ENCODE measurements at regions not wholly inside any gene's neighbourhood (a gene's known extent, or its start where the extent isn't known, plus 50 kb on each side); places are given as distances from the start of the nearest gene placed in this dataset.

DNA sequence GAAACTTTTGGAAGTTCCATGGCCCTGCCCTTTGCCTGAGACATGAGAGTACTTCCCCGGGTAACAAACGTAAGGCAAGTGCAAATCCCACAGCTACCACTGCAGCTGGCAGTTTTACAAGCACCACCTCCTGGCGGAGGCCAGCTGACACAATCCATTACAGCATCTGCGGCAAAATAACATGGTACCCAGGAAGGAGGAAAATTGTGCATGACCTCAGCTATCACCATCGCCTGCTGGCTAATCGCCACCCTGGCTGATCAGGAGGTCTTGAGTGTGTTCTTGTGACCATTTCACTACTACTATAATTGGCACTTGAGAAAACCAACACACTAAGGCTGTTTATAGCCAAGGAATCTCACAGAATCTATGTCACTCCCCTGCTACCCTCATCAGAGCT, 71.7 kb upstream of the SERPINE2 start:
- TF ChIP-seq, protein P1, sequence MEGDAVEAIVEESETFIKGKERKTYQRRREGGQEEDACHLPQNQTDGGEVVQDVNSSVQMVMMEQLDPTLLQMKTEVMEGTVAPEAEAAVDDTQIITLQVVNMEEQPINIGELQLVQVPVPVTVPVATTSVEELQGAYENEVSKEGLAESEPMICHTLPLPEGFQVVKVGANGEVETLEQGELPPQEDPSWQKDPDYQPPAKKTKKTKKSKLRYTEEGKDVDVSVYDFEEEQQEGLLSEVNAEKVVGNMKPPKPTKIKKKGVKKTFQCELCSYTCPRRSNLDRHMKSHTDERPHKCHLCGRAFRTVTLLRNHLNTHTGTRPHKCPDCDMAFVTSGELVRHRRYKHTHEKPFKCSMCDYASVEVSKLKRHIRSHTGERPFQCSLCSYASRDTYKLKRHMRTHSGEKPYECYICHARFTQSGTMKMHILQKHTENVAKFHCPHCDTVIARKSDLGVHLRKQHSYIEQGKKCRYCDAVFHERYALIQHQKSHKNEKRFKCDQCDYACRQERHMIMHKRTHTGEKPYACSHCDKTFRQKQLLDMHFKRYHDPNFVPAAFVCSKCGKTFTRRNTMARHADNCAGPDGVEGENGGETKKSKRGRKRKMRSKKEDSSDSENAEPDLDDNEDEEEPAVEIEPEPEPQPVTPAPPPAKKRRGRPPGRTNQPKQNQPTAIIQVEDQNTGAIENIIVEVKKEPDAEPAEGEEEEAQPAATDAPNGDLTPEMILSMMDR (IDR thresholded peaks at IDR 0.05): no peak
- TF ChIP-seq POLR2A (IDR thresholded peaks at IDR 0.05): no peak
- 44% methylated on average over 2 of the region's 6 CpGs for WGBS (ENCODE audit: insufficient coverage, low coverage, low lambda C conversion rate, missing lambda C conversion rate)
- Histone ChIP-seq H3K4me3 (no peak overlapping the region), H3K27ac (no peak overlapping the region), H3K36me3 (no peaks in the 10 kb centered on the region), H3K9me3 (no peaks in the 10 kb centered on the region), H3K27me3 (no peaks in the 10 kb centered on the region), H3K4me1 (no peaks in the 10 kb centered on the region)
- ATAC-seq: no peak
- intact Hi-C loops (cut with DNase I): no loop called here
- DNase-seq: no peak

DNA sequence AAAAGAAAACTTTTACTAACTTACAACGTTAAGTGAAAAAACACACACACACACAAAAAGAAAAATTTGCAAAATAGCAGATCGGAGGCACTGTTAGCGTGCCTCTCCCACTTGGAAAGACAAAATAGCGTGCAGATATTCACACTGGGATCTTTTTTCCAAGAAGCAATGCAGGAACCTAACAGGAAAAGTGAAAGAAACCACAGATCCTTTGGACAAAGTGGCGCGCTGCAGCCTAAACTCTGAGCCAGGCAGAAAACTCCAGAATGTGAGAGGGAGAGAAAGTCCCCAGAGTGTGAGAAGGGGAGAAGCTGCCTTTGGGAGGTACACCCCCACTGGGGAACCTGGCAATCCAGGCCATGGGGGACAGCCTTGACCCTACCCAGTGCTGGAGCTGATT, 70.7 kb upstream of the SERPINE2 start:
- H3K36me3 ChIP-seq: no peaks in the 10 kb centered on the region
- no peak for ATAC-seq
- 57% methylated on average over 6 of the region's 6 CpGs for WGBS (ENCODE audit: insufficient coverage, low coverage, low lambda C conversion rate, missing lambda C conversion rate)
- no peaks in the 10 kb centered on the region for H3K27me3 ChIP-seq
- H3K4me3 ChIP-seq: no peak overlapping the region
- intact Hi-C loops (cut with DNase I): no loop called here
- H3K9me3 ChIP-seq: no peaks in the 10 kb centered on the region
- no peaks in the 10 kb centered on the region for H3K4me1 ChIP-seq
- TF ChIP-seq, protein P1 (IDR thresholded peaks at IDR 0.05): no peak
- no peak for TF ChIP-seq POLR2A (IDR thresholded peaks at IDR 0.05)
- no peak overlapping the region for H3K27ac ChIP-seq
- DNase-seq: no peak

DNA sequence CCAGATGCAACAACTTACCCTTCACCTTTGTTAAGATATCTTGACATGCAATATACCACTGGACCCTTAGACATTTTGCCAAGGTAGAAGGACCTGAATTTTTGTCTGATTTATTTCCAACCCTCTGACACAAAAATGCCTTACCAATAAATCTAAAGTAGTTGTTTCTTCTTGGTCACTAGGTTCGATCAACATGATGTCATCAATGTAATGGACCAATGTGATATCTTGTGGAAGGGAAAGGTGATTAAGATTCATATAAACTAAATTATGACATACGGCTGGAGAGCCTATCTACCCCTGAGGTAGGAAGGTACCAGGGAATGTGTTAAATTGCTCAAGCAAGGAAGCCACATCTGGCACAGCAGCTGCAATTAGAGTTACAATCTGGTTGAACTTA, 67.7 kb upstream of the SERPINE2 start:
- Histone ChIP-seq H3K4me1 (no peaks in the 10 kb centered on the region), H3K9me3 (no peaks in the 10 kb centered on the region), H3K27ac (no peak overlapping the region), H3K36me3 (no peaks in the 10 kb centered on the region), H3K4me3 (no peak overlapping the region), H3K27me3 (no peaks in the 10 kb centered on the region)
- intact Hi-C loops (cut with DNase I): no loop called here
- ATAC-seq: no peak
- no peak for TF ChIP-seq POLR2A (IDR thresholded peaks at IDR 0.05)
- TF ChIP-seq, protein P1 (IDR thresholded peaks at IDR 0.05): no peak
- no peak for DNase-seq
- WGBS (ENCODE audit: insufficient coverage, low coverage, low lambda C conversion rate, missing lambda C conversion rate): 80% methylated on average over 2 of the region's 2 CpGs

DNA sequence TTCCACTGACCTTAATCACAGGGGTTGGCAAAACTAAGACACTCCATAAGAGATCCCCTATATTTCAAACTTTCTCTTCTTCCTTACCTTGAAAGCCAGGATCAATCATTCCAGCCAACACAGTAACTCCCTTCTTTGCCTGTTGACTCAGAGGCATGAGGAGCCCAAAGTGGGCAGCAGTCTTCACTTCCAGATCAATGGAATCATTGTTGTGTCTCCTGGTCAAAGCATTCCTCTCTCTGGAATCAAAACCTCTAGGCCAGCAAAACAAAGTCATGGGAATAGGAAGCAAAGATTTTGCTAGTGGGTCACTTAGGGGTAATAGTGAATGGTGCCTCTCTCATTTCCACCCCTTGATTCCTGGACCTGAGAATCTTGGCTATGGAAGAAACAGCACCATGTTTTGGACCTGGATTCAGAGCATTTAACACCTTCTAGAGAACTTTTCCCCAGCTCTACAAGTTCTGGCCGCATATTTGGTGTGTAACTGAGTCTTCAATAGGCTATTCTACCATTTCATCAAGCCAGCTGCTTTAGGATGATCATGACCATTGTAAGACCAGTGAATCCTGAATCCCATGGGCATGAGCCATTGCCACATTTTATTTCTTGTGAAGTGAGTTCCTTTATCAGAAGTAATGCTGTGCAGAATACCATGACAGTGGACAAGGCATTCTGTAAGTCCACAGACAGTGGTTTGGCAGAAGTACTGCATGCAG, 65.7 kb upstream of the SERPINE2 start:
- WGBS (ENCODE audit: insufficient coverage, low coverage, low lambda C conversion rate, missing lambda C conversion rate): 50% methylated on average over 1 of the region's 1 CpG
- TF ChIP-seq, protein P1 (IDR thresholded peaks at IDR 0.05): no peak
- no peak for TF ChIP-seq POLR2A (IDR thresholded peaks at IDR 0.05)
- Histone ChIP-seq H3K4me1 (no peaks in the 10 kb centered on the region), H3K4me3 (no peak overlapping the region), H3K27me3 (no peaks in the 10 kb centered on the region), H3K36me3 (no peaks in the 10 kb centered on the region), H3K27ac (no peak overlapping the region), H3K9me3 (no peaks in the 10 kb centered on the region)
- intact Hi-C loops (cut with DNase I): no loop called here
- DNase-seq (no peak), ATAC-seq (no peak)

All from right lobe of liver (tissue), 6 donors.